Neutrophil (primary cell): ENCODE measurements at regions not wholly inside any gene's neighbourhood (a gene's known extent, or its start where the extent isn't known, plus 50 kb on each side); places are given as distances from the start of the nearest gene placed in this dataset.

Experiments
- H3K27ac ChIP-seq: fragments of 200-600 bp; sonication (generic); 2 replicates; pipeline ENCODE4 v1.5.1; 2016; ENCODE audit warnings: mild to moderate bottlenecking, moderate library complexity
- H3K27me3 ChIP-seq: fragments of 200-600 bp; sonication (generic); 2 replicates; pipeline ENCODE4 v1.6.0; 2016; ENCODE audit warnings: mild to moderate bottlenecking
- H3K36me3 ChIP-seq: fragments of 200-600 bp; sonication (generic); 2 replicates; pipeline ENCODE4 v1.5.1; 2017
- H3K4me1 ChIP-seq, 2 experiments: fragments of 200-600 bp in 1 of 2; sonication (generic) in 1 of 2; 1 replicate in 1 of 2; 2 replicates in 1 of 2; pipeline versions ENCODE4 v1.5.1 to v1.6.1; 2013 to 2016; ENCODE audit warnings: low read depth in 1 of 2, low read length in 1 of 2, mild to moderate bottlenecking in 1 of 2, moderate library complexity in 1 of 2; ENCODE audit not compliant: control insufficient read depth in 1 of 2, insufficient read depth in 1 of 2
- H3K4me3 ChIP-seq, 2 experiments: fragments of 200-600 bp in 1 of 2; sonication (generic) in 1 of 2; 1 replicate in 1 of 2; 2 replicates in 1 of 2; pipeline ENCODE4 v1.5.1; 2013 to 2016; ENCODE audit warnings: low read depth in 1 of 2, low read length in 1 of 2, mild to moderate bottlenecking in 1 of 2, moderate library complexity in 1 of 2
- H3K9me3 ChIP-seq: fragments of 200-600 bp; sonication (generic); 2 replicates; pipeline ENCODE4 v1.5.1; 2016
- CTCF ChIP-seq: fragments of 200-600 bp; sonication (generic); IDR thresholded peaks from 2 replicates; pipeline ENCODE4 v1.5.1; 2016; ENCODE audit warnings: antibody characterized with exemption

DNA sequence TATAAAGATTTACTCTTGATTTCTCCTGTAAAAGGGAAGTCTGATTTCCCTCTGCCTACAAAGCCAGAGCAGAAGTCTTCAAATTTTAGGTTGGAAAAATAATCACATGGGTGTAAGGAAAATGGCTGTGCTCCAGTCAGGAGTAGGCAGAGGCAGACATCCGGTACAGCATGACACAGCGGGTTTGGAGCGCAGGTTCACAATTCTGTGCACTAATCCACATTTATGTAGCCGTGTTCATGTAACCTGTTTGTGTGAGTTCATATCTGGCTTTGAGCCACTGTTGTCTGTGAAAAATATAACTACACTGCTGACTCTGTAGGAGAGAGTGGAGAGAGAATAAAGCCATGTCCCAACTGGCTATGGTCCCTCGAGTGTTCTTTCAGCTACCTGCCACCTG lies 248.0 kb downstream of the CASP12 start:
- Histone ChIP-seq H3K36me3 (no peaks in the 10 kb centered on the region), H3K27me3 (no peaks in the 10 kb centered on the region), H3K4me1 (no peaks in the 10 kb centered on the region), H3K9me3 (no peaks in the 10 kb centered on the region), H3K4me3 (no peak overlapping the region), H3K27ac (no peak overlapping the region)
- TF ChIP-seq CTCF: no peak

DNA sequence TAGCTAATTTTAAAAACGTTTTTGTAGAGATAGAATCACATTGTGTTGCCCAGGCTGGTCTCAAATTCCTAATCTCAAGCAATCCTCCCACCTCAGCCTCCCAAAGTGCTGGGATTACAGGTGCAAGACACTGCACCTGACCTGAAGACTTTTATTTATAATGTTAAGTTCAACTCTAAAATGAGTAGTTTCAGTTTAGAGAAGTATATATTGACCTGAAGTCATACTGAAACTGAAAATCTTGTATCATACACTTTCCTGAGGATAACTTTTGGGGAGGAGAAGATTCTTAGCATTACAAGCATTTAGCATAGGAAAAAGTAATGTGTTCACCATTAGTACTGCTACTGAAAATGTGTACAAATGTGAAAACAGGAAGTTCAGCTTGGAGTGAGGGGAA lies 249.3 kb downstream of the CASP12 start:
- Histone ChIP-seq H3K36me3 (no peaks in the 10 kb centered on the region), H3K27ac (no peak overlapping the region), H3K27me3 (no peaks in the 10 kb centered on the region), H3K9me3 (no peaks in the 10 kb centered on the region), H3K4me1 (no peaks in the 10 kb centered on the region), H3K4me3 (no peak overlapping the region)
- no peak for TF ChIP-seq CTCF

GRCh38 chr11:104645261-104646222 lies 252.7 kb downstream of the CASP12 start:
- Histone ChIP-seq H3K9me3 (no peaks in the 10 kb centered on the region), H3K27me3 (no peaks in the 10 kb centered on the region), H3K4me1 (no peaks in the 10 kb centered on the region), H3K4me3 (no peak overlapping the region), H3K36me3 (no peaks in the 10 kb centered on the region), H3K27ac (no peak overlapping the region)
- no peak for TF ChIP-seq CTCF

- H3K9me3 ChIP-seq: no peaks in the 10 kb centered on the region
- no peaks in the 10 kb centered on the region for H3K36me3 ChIP-seq
- H3K27me3 ChIP-seq: no peaks in the 10 kb centered on the region
- no peak overlapping the region for H3K4me3 ChIP-seq
- no peaks in the 10 kb centered on the region for H3K4me1 ChIP-seq
- TF ChIP-seq CTCF: no peak
- H3K27ac ChIP-seq: no peak overlapping the region
Observed at GRCh38 chr11:104637662-104638170, 260.5 kb downstream of the CASP12 start.

GRCh38 chr11:104633226-104633625 lies 265.0 kb downstream of the CASP12 start:
- TF ChIP-seq CTCF: no peak
- no peaks in the 10 kb centered on the region for H3K4me1 ChIP-seq
- H3K9me3 ChIP-seq: no peaks in the 10 kb centered on the region
- H3K4me3 ChIP-seq: no peak overlapping the region
- no peak overlapping the region for H3K27ac ChIP-seq
- no peaks in the 10 kb centered on the region for H3K27me3 ChIP-seq
- no peaks in the 10 kb centered on the region for H3K36me3 ChIP-seq
